Right renal pelvis (tissue), 4 donors: ENCODE measurements at regions not wholly inside any gene's neighbourhood (a gene's known extent, or its start where the extent isn't known, plus 50 kb on each side); places are given as distances from the start of the nearest gene placed in this dataset.

Experiments
- DNase-seq, 4 donors: peaks; one replicate each; pipeline ENCODE4 v3.0.0-alpha.2; 2013; ENCODE audit warnings: low read depth in 4 of 4, low spot score in 3 of 4, missing footprints in 1 of 4

GRCh38 chr11:104369761-104370160 lies 205.8 kb upstream of the PDGFD start:
- no peak for DNase-seq

DNA sequence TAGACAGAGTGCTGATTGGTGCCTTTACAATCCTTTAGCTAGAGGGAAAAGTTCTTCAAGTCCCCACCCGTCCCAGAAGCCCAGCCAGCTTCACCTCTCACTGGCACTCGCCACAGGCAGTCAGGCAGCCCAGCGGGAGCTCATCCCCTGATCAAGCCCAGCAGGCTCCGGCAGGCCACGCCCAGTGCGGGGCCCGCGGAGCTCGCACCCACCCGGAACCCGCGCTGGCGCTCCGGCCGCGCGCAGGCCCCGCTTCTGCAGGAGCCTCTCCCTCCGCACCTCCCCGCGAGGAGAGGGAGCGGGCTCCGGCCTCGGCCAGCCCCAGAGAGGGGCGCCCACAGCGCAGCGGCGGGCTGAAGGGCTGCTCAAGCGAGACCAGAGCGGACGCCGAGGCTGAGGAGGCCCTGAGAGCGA lies 202.4 kb upstream of the PDGFD start:
- DNase-seq: no peak

- no peak for DNase-seq
Observed at GRCh38 chr11:104365676-104366075, 201.7 kb upstream of the PDGFD start.

GRCh38 chr11:104361975-104362374 lies 198.0 kb upstream of the PDGFD start:
- no peak for DNase-seq

DNA sequence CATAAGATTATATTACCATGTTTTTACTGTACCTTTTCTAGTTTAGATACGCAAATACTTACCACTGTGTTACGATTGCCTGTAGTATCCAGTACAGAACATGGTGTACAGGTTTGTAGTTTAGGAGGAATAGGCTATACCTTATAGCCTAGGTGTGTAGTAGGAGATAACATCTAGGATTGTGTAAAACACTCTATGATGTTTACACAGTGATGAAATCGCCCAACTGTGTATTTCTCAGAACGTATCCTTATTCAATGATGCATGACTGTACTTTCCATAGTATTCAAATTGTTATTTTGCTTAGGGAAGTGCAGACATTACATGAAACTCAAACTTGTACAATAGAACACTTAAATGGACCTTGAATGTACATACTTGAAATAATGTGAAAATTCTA lies 188.1 kb upstream of the PDGFD start:
- no peak for DNase-seq

GRCh38 chr11:104343578-104343977 lies 179.6 kb upstream of the PDGFD start:
- no peak for DNase-seq

- DNase-seq: no peak
Observed at GRCh38 chr11:104340590-104340989, 176.6 kb upstream of the PDGFD start.

DNA sequence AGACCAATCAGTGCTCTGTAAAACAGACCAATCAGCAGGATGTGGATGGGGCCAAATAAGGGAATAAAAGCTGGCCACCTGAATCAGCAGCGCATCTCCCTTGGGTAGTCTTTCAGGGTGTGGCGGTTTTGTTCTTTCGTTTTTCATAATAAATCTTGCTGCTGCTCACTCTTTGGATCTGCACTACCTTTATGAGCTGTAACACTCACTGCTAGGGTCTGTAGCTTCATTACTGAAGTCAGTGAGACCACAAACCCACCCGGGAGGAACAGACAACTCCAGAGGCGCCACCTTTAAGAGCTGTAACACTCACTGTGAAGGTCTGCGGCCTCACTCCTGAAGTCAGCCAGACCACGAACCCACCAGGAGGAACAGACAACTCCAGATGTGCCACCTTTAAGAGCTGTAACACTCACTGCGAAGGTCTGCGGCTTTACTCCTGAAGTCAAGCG lies 175.5 kb upstream of the PDGFD start:
- no peak for DNase-seq

DNA sequence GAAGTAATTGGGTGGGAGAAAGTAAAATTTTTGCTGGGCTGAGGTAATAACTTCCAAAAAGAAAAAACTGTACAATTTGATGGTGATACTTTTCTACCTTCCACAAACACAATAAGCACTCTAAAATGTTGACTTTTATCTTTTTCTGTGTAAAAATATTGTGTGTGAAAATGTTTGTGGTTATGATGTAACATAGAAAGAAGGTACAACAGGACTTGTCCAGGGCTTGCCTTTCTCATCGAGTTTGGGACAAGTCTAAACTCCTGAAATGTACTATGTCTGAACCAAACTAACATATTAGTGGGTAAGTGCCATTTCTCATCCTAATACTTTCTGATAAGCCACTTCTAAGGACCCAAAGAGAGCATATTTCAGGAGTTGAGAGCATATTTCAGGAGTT lies 174.2 kb upstream of the PDGFD start:
- DNase-seq: no peak

DNA sequence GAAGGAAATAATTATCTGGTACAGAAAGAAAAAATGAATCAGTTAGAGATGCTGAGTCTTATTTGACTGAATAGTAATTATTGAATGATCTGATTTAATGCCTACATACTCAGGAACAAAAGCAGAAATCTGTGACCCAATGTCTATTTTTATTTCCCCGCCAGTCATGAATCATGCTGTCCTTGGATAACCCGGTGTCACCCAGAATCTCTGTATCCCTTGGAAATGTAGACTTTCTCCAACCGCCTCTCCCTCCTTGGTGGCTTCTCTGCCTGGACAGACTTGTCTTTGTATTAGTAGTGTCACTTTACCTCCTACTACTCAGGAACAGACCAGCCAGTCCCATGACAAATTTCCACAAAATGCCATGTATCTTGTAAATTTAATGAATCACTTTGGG lies 173.3 kb upstream of the PDGFD start:
- DNase-seq: no peak

- no peak for DNase-seq
Observed at GRCh38 chr11:104333977-104334376, 170.0 kb upstream of the PDGFD start.

GRCh38 chr11:104332110-104332509 lies 168.2 kb upstream of the PDGFD start:
- DNase-seq: no peak

DNA sequence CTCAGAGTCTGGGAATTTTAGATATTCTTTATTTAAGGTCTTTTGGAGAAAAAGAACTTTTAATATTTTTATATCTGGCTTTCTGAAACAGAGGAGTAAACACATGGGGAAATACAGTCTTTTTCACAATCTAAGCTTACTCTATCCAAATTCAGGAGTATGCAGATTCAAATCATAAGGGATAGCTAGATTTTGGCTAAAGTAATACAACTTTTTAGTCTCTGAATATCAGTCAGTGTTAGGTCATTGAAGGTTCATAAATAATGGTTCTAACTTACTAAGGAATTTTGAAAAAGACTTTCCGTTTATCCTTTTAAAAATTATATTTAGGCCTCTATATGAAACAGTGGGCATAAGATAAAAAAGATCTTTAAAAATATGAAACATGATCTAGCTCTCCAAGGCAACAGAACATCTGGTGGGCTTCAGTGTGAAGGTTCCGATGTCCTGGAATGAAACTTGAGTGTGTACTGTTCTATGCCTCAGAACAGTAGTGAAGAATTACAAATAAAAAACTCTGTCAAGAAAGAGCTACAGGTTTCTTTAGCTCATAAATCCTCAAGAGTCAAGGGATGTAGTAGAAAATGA lies 165.2 kb upstream of the PDGFD start:
- no peak for DNase-seq

GRCh38 chr11:104328512-104328907 lies 164.6 kb upstream of the PDGFD start:
- DNase-seq: no peak

GRCh38 chr11:104327861-104328511 lies 164.0 kb upstream of the PDGFD start:
- no peak for DNase-seq

DNA sequence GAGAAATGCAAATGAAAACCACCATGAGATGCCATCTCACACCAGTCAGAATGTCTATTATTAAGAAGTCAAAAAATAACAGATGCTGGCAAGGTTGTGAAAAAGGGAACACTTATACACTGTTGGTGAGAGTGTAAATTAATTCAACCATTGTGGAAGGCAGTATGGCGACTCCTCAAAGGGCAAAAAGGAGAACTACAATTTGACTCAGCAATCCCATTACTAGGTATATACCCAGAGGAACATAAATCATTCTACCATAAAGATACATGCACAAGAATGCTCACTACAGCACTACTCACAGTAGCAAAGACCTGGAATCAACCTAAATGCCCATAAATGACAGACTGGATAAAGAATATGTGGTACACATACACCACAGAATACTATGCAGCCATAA lies 161.1 kb upstream of the PDGFD start:
- DNase-seq: no peak

- DNase-seq: no peak
Observed at GRCh38 chr11:104324276-104324675, 160.3 kb upstream of the PDGFD start.

- no peak for DNase-seq
Observed at GRCh38 chr11:104323841-104324240, 159.9 kb upstream of the PDGFD start.

GRCh38 chr11:104322696-104323095 lies 158.7 kb upstream of the PDGFD start:
- no peak for DNase-seq

GRCh38 chr11:104320956-104321355 lies 157.0 kb upstream of the PDGFD start:
- DNase-seq: no peak

- DNase-seq: no peak
Observed at GRCh38 chr11:104320097-104320496, 156.2 kb upstream of the PDGFD start.

- DNase-seq: no peak
Observed at GRCh38 chr11:104319396-104319795, 155.4 kb upstream of the PDGFD start.
